ENCODE measurements at regions not wholly inside any gene's neighbourhood (a gene's known extent, or its start where the extent isn't known, plus 50 kb on each side); places are given as distances from the start of the nearest gene placed in this dataset.
"Not testable (repeated sequence)": the region's sequence is repeated elsewhere in the genome, so short reads cannot be mapped to it uniquely, and the experiment has no call there.

- ATAC-seq, result no peak
Observed at GRCh38 chr2:221758076-221758475, 186.0 kb upstream of the EPHA4 start.

GRCh38 chr2:221753401-221753800 lies 181.3 kb upstream of the EPHA4 start:
- no peak for ATAC-seq

GRCh38 chr2:221752781-221753180 lies 180.7 kb upstream of the EPHA4 start:
- ATAC-seq, result peak; percentile 70

- peak; percentile 44 for ATAC-seq
Observed at GRCh38 chr2:221750316-221750715, 178.2 kb upstream of the EPHA4 start.

- ATAC-seq, result no peak
Observed at GRCh38 chr2:221747289-221747972, 175.3 kb upstream of the EPHA4 start.

- ATAC-seq, result no peak
Observed at GRCh38 chr2:221741496-221742211, 169.6 kb upstream of the EPHA4 start.

GRCh38 chr2:221731432-221732145 lies 159.5 kb upstream of the EPHA4 start:
- peak; percentile 89 for ATAC-seq

- no peak for ATAC-seq
Observed at GRCh38 chr2:221726894-221727513, 154.9 kb upstream of the EPHA4 start.

GRCh38 chr2:221724631-221725203 lies 152.6 kb upstream of the EPHA4 start:
- ATAC-seq, result no peak

GRCh38 chr2:221724117-221724516 lies 152.0 kb upstream of the EPHA4 start:
- ATAC-seq, result not testable (repeated sequence)

GRCh38 chr2:221716426-221717303 lies 144.6 kb upstream of the EPHA4 start:
- ATAC-seq, result no peak

GRCh38 chr2:221715523-221716247 lies 143.6 kb upstream of the EPHA4 start:
- no peak for ATAC-seq

GRCh38 chr2:221710744-221711143 lies 138.6 kb upstream of the EPHA4 start:
- ATAC-seq, result no peak

GRCh38 chr2:221708902-221709301 lies 136.8 kb upstream of the EPHA4 start:
- no peak for ATAC-seq

- ATAC-seq, result no peak
Observed at GRCh38 chr2:221705185-221705877, 133.2 kb upstream of the EPHA4 start.

- ATAC-seq, result no peak
Observed at GRCh38 chr2:221704442-221704841, 132.3 kb upstream of the EPHA4 start.

- no peak for ATAC-seq
Observed at GRCh38 chr2:221693365-221693764, 121.3 kb upstream of the EPHA4 start.

GRCh38 chr2:221691571-221691970 lies 119.5 kb upstream of the EPHA4 start:
- ATAC-seq, result no peak

- ATAC-seq, result no peak
Observed at GRCh38 chr2:221689140-221689539, 117.0 kb upstream of the EPHA4 start.

- ATAC-seq, result no peak
Observed at GRCh38 chr2:221680548-221680947, 108.4 kb upstream of the EPHA4 start.
